ENCODE measurements at regions not wholly inside any gene's neighbourhood (a gene's known extent, or its start where the extent isn't known, plus 50 kb on each side); places are given as distances from the start of the nearest gene placed in this dataset.

- no peak for TF ChIP-seq SP2 (IDR thresholded peaks at IDR 0.05; ENCODE audit: extremely low read depth, low read depth, low read length, poor library complexity, severe bottlenecking)
- TF ChIP-seq CSDE1 (IDR thresholded peaks at IDR 0.05), result no peak
- TF ChIP-seq TCF7L2 (IDR thresholded peaks at IDR 0.05; ENCODE audit: low read depth, low read length), result no peak
- TF ChIP-seq GTF2F1 (IDR thresholded peaks at IDR 0.05; ENCODE audit: low read depth, low read length), result no peak
- no peak for TF ChIP-seq POLR2A (conservative IDR thresholded peaks at IDR 0.05)
- no peak for TF ChIP-seq ATF6 (CRISPR knock-in tag; IDR thresholded peaks at IDR 0.05)
- TF ChIP-seq HBP1 (CRISPR knock-in tag; IDR thresholded peaks at IDR 0.05), result no peak
- TF ChIP-seq NRF1 (conservative IDR thresholded peaks at IDR 0.05 in 1 of 2, IDR thresholded peaks at IDR 0.05 in 1 of 2), result no peak
- no peak for TF ChIP-seq CTCF (IDR thresholded peaks at IDR 0.05 in 2 of 3, conservative IDR thresholded peaks at IDR 0.05 in 1 of 3; ENCODE audit: insufficient read depth in 2 of 3, low read depth in 1 of 3, low read length in 3 of 3)
- no peak for TF ChIP-seq NFRKB (IDR thresholded peaks at IDR 0.05; ENCODE audit: low read depth)
- TF ChIP-seq ATF2 (CRISPR knock-in tag; IDR thresholded peaks at IDR 0.05), result no peak
Observed at GRCh38 chr18:56148373-56148772, 490.0 kb downstream of the TXNL1 start.
